KMS-11 (cell line): ENCODE measurements at regions not wholly inside any gene's neighbourhood (a gene's known extent, or its start where the extent isn't known, plus 50 kb on each side); places are given as distances from the start of the nearest gene placed in this dataset.

Source experiments
- H2AFZ ChIP-seq: fragments of 200-600 bp; sonication (generic); 2 replicates; pipeline ENCODE4 v1.6.1; 2016; ENCODE audit warnings: antibody characterized with exemption, mixed run types, low read depth
- H3K27ac ChIP-seq: fragments of 200-600 bp; sonication (generic); 2 replicates; pipeline ENCODE4 v1.6.1; 2016; ENCODE audit warnings: mild to moderate bottlenecking, mixed run types
- H3K27me3 ChIP-seq: fragments of 200-600 bp; sonication (generic); 2 replicates; pipeline ENCODE4 v1.6.1; 2017; ENCODE audit warnings: mild to moderate bottlenecking, low read depth, mixed run types, moderate library complexity; ENCODE audit not compliant: insufficient read depth
- H3K36me3 ChIP-seq: fragments of 200-600 bp; sonication (generic); 2 replicates; pipeline ENCODE4 v1.6.1; 2017; ENCODE audit warnings: mild to moderate bottlenecking, mixed run types; ENCODE audit not compliant: insufficient read depth
- H3K4me1 ChIP-seq: fragments of 200-600 bp; sonication (generic); 2 replicates; pipeline ENCODE4 v1.6.1; 2016; ENCODE audit warnings: mild to moderate bottlenecking, low read depth, mixed run types; ENCODE audit not compliant: poor library complexity, severe bottlenecking
- H3K4me2 ChIP-seq: fragments of 200-600 bp; sonication (generic); 2 replicates; pipeline ENCODE4 v1.7.0; 2016; ENCODE audit warnings: mild to moderate bottlenecking, mixed run types
- H3K4me3 ChIP-seq: fragments of 200-600 bp; sonication (generic); IDR thresholded peaks from 2 replicates; pipeline ENCODE4 v1.6.1; 2017; ENCODE audit warnings: low read depth, low read length, mixed read lengths; ENCODE audit not compliant: insufficient read depth
- H3K79me2 ChIP-seq: fragments of 200-600 bp; sonication (generic); 2 replicates; pipeline ENCODE4 v1.6.1; 2016; ENCODE audit warnings: low read depth, mixed run types; ENCODE audit not compliant: insufficient read depth
- H3K9ac ChIP-seq: fragments of 200-600 bp; sonication (generic); 2 replicates; pipeline ENCODE4 v1.6.1; 2016; ENCODE audit warnings: mild to moderate bottlenecking, mixed run types
- H4K20me1 ChIP-seq: fragments of 200-600 bp; sonication (generic); 2 replicates; pipeline ENCODE4 v1.6.1; 2016; ENCODE audit warnings: mild to moderate bottlenecking, mixed run types; ENCODE audit not compliant: insufficient read depth
- TF ChIP-seq, protein P1 (sequence below): fragments of 200-600 bp; sonication (generic); conservative IDR thresholded peaks from 2 replicates; pipeline ENCODE4 v1.6.1; 2017; ENCODE audit warnings: low read depth, mild to moderate bottlenecking, antibody characterized with exemption, low read length, moderate library complexity, mixed read lengths

GRCh38 chr10:22478555-22479334, 133.4 kb downstream of the SPAG6 start:
- peak overlapping the region; percentile 83 for H3K27ac ChIP-seq
- peak overlapping the region; percentile 77 for H3K4me2 ChIP-seq
- no peaks in the 10 kb centered on the region for H4K20me1 ChIP-seq
- H3K27me3 ChIP-seq, result no peaks in the 10 kb centered on the region
- peak overlapping the region; percentile 47; the same call in 1 of the 2 replicates for H3K9ac ChIP-seq
- no peak overlapping the region for H3K4me3 ChIP-seq
- TF ChIP-seq, protein P1, sequence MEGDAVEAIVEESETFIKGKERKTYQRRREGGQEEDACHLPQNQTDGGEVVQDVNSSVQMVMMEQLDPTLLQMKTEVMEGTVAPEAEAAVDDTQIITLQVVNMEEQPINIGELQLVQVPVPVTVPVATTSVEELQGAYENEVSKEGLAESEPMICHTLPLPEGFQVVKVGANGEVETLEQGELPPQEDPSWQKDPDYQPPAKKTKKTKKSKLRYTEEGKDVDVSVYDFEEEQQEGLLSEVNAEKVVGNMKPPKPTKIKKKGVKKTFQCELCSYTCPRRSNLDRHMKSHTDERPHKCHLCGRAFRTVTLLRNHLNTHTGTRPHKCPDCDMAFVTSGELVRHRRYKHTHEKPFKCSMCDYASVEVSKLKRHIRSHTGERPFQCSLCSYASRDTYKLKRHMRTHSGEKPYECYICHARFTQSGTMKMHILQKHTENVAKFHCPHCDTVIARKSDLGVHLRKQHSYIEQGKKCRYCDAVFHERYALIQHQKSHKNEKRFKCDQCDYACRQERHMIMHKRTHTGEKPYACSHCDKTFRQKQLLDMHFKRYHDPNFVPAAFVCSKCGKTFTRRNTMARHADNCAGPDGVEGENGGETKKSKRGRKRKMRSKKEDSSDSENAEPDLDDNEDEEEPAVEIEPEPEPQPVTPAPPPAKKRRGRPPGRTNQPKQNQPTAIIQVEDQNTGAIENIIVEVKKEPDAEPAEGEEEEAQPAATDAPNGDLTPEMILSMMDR, result no peak
- no peaks in the 10 kb centered on the region for H3K36me3 ChIP-seq
- H3K79me2 ChIP-seq, result no peaks in the 10 kb centered on the region
- H3K4me1 ChIP-seq, result peaks cover 63% of the 10 kb centered on the region
- peak overlapping the region; percentile 58; the same call in 1 of the 2 replicates for H2AFZ ChIP-seq

GRCh38 chr10:22479419-22479818, 134.1 kb downstream of the SPAG6 start:
- H3K4me2 ChIP-seq, result peak overlapping the region; percentile 77
- no peak overlapping the region for H3K4me3 ChIP-seq
- peak overlapping the region; percentile 83 for H3K27ac ChIP-seq
- H3K36me3 ChIP-seq, result no peaks in the 10 kb centered on the region
- peak overlapping the region; percentile 58; the same call in 1 of the 2 replicates for H2AFZ ChIP-seq
- no peaks in the 10 kb centered on the region for H3K79me2 ChIP-seq
- peak overlapping the region; percentile 47; the same call in 1 of the 2 replicates for H3K9ac ChIP-seq
- no peaks in the 10 kb centered on the region for H4K20me1 ChIP-seq
- peaks cover 66% of the 10 kb centered on the region for H3K4me1 ChIP-seq
- H3K27me3 ChIP-seq, result no peaks in the 10 kb centered on the region
- TF ChIP-seq, protein P1, result no peak

DNA sequence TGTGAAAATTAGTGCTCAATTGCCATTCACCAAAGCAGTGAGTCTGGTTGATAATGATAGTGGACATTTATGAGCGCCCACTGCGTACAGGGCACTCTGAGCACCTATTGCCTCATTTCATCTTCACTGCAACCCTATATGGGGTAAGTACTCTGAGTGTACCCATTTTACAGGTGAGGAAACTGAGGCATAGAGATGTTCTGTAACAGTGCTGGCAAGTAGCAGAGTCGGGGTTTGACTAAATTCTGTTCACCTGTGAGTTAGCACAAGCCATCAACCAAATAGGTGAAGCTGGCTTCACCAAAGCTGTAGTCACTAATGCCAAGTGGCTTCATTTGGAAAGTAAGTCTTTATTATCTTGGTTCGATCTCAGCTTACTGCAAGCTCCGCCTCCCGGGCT, 135.8 kb downstream of the SPAG6 start:
- H3K27me3 ChIP-seq, result no peaks in the 10 kb centered on the region
- no peaks in the 10 kb centered on the region for H3K79me2 ChIP-seq
- TF ChIP-seq, protein P1, result no peak
- no peak overlapping the region for H3K9ac ChIP-seq
- H3K27ac ChIP-seq, result no peak overlapping the region
- peaks cover 66% of the 10 kb centered on the region for H3K4me1 ChIP-seq
- no peak overlapping the region for H2AFZ ChIP-seq
- peak overlapping the region; percentile 51; the same call in 1 of the 2 replicates for H3K4me2 ChIP-seq
- H3K36me3 ChIP-seq, result no peaks in the 10 kb centered on the region
- no peaks in the 10 kb centered on the region for H4K20me1 ChIP-seq
- no peak overlapping the region for H3K4me3 ChIP-seq

DNA sequence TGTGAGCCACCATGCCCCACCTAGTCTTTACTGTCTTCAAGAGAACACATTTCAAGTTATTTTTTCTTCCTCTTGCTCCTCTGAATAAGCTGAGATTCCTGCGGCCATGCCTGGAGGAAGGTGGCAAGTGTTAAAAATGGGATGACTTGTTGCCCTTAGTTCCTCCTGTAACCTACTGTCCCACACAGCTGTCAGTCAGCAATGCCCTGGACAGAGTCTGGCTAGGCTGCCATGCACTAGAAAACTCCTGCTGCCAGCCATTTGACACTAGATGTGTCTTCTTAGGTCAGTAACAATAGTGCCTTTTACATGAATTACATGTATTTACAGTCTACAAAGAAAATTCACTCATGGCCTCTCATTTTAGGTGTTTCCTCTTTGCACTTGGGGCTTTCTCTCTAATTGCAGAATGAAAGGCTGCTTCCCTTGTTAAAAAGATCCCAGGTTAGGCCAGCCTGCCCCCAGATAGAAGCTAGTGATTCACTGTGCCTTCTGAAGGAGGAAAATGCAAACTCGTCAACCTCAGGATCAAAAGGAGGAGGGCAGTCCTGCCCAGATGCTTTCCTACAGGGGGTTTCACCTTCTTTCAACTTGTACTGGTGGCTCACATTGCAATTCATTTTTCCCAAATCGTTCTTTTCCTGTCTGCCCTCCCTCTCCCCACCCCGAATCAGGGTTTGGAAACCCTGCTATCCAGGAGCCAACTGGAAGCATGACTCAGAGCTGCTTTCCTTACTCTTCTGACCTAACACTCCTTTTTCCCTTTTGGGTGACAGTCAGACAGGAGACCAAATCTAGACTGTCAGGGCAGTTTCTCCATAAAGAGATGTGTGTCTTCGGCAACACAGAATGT, 136.6 kb downstream of the SPAG6 start:
- H2AFZ ChIP-seq, result peak overlapping the region; percentile 28
- no peak overlapping the region for H3K9ac ChIP-seq
- H3K4me1 ChIP-seq, result peaks cover 66% of the 10 kb centered on the region
- no peaks in the 10 kb centered on the region for H4K20me1 ChIP-seq
- H3K4me3 ChIP-seq, result no peak overlapping the region
- H3K27ac ChIP-seq, result peak overlapping the region; percentile 36; the same call in 1 of the 2 replicates
- no peaks in the 10 kb centered on the region for H3K36me3 ChIP-seq
- H3K79me2 ChIP-seq, result no peaks in the 10 kb centered on the region
- TF ChIP-seq, protein P1, result no peak
- H3K4me2 ChIP-seq, result peak overlapping the region; percentile 51
- no peaks in the 10 kb centered on the region for H3K27me3 ChIP-seq
